GM21526 (cell line): ENCODE measurements at regions not wholly inside any gene's neighbourhood (a gene's known extent, or its start where the extent isn't known, plus 50 kb on each side); places are given as distances from the start of the nearest gene placed in this dataset.

ENCODE experiments used
- ATAC-seq: cut with Tn5 transposase; IDR thresholded peaks from one replicate; pipeline ENCODE4 v1.9.1; 2021; ENCODE audit warnings: moderate library complexity; ENCODE audit not compliant: unreplicated experiment, low FRiP score

DNA sequence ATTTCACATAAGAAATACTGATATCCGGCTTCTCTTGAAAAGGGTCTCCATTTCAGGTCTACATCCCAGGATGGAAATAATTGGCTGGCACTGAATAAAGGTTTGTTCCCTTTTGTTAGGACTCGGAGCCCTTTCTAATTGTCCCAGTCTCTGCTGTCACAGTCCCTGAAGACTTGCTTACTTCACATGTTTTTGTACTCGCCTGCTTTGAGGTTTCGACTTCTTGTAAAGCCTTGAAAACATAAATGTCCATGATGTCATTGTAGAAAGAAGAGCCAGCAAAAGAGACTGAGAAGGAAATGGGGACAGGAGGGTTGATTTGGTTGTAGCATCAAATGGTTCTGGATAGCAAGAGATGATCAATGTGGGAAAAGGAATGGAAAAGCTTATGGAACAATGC is 963.4 kb upstream of the SEMA6D start:
- ATAC-seq, result no peak

- ATAC-seq, result no peak
Observed at GRCh38 chr15:46763091-46763490, 954.2 kb upstream of the SEMA6D start.

DNA sequence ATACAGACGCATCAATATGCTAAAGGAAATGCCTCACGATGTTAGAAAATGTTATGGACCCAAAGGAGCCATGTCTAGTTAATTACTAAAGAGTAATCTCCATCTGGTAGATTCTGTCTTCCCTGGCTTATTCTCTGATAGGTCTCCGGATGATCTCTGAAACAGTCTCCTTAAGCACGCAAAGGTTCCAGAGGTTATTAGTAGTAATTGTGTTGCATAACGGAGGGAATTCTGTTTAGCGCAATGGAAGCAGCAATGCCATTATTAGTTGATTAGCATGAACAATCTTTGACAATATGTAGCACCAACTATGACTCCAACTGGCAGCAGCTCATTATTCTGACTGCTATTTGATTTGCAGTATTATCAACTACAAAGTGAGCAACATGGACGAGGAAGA is 952.5 kb upstream of the SEMA6D start:
- no peak for ATAC-seq

GRCh38 chr15:46766021-46766420 is 951.3 kb upstream of the SEMA6D start:
- no peak for ATAC-seq

- no peak for ATAC-seq
Observed at GRCh38 chr15:46768287-46768686, 949.0 kb upstream of the SEMA6D start.

DNA sequence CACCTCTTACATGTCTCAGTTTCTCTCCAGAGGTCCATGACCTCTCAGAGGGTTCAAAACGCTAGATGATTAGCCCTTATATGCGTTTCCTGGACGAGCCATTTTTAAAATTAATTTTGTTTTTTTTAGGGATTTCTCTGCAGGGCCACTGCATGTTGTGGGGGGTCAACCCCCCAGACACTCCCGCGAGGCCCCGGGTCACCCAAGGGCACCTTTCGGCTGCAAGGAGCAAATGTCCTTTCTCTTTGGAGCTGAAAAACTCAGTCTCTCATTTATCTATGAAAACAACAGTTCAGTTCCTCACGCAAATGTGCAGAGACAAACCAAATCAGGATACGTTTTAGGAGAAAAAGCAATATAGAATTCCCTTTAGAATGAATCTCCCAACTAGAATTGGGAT is 944.3 kb upstream of the SEMA6D start:
- no peak for ATAC-seq

DNA sequence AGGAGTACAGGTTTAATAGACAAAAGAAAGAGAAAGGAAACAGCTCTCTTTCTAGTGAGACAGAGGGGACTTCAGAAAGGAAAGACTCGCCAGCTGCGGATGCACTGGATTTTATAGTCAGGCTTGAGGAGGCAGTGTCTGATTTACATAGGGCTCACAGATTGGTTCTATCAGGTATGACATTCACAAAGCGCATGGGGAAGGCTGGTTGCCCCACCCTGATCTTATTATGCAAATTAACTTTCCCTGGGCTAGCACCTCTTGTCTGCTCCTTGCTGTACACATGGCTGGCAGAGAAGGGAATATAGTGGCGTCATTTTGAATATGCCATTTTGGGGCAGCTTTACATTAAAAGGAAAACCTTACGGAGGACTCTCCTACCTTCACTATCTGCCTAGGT is 938.4 kb upstream of the SEMA6D start:
- no peak for ATAC-seq

- ATAC-seq, result no peak
Observed at GRCh38 chr15:46786590-46787285, 930.6 kb upstream of the SEMA6D start.

- ATAC-seq, result no peak
Observed at GRCh38 chr15:46795685-46796084, 921.6 kb upstream of the SEMA6D start.

DNA sequence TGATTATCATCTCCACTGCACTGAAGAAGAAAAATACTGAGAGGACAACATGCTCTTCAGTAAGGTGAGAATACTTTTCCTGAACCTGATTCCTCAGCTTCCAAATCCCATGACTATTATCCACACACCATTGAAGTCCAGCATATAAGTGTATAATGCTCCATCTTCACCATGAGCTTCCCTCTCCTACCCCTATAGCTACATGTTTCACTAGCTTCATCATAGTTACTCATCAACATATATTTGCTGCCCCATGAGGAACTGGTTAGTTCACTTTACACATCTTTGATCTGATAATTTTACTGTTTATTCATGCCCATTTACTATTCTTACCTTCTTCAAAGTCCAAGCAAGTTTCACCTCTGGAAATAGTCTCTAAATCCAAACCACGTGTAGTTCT is 908.5 kb upstream of the SEMA6D start:
- no peak for ATAC-seq

DNA sequence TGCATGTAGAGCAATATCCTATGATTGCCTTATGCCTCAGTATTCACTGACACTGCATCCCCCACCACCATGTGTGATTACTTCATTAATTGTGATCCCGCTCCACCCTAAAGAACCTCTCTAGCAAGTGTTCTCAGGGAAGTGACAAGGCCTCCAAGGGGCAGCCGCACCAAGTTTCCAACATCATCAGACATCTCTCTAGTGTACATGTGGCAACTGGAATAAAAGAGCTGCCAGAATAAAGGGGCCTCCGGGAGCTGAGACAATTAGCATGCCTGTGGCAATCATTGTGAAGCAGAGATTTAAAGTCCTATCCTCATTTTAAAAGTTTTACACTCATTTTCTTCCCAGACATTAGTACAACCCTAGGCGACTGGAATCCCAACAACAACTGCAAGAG is 902.1 kb upstream of the SEMA6D start:
- no peak for ATAC-seq

DNA sequence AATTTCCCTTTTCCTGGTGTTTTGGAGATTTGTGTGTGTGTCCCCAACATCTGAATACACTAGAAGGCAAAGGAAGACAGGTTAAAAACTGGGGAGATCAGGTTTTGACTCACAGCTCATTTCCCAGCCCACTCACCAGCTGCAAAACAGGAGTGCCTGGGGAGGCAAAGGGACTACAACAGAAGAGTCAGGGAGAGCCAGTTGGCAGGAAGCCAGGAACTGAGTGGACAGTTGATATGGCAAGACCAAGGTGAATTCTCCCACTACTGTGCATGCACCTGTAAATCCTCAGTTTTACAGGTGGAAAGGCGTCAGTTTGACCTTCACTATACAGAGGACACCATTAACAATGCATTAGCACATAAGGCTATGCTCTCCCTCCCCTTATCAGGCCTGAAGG is 901.5 kb upstream of the SEMA6D start:
- ATAC-seq, result no peak

GRCh38 chr15:46848704-46849103 is 868.6 kb upstream of the SEMA6D start:
- no peak for ATAC-seq

- ATAC-seq, result no peak
Observed at GRCh38 chr15:46853600-46853999, 863.7 kb upstream of the SEMA6D start.

- ATAC-seq, result no peak
Observed at GRCh38 chr15:46854564-46854963, 862.7 kb upstream of the SEMA6D start.

- no peak for ATAC-seq
Observed at GRCh38 chr15:46855388-46855787, 861.9 kb upstream of the SEMA6D start.

GRCh38 chr15:46856839-46857502 is 860.3 kb upstream of the SEMA6D start:
- ATAC-seq, result no peak

GRCh38 chr15:46858150-46858549 is 859.2 kb upstream of the SEMA6D start:
- ATAC-seq, result no peak

GRCh38 chr15:46861796-46862195 is 855.5 kb upstream of the SEMA6D start:
- ATAC-seq, result no peak

- ATAC-seq, result no peak
Observed at GRCh38 chr15:46865155-46865554, 852.1 kb upstream of the SEMA6D start.

DNA sequence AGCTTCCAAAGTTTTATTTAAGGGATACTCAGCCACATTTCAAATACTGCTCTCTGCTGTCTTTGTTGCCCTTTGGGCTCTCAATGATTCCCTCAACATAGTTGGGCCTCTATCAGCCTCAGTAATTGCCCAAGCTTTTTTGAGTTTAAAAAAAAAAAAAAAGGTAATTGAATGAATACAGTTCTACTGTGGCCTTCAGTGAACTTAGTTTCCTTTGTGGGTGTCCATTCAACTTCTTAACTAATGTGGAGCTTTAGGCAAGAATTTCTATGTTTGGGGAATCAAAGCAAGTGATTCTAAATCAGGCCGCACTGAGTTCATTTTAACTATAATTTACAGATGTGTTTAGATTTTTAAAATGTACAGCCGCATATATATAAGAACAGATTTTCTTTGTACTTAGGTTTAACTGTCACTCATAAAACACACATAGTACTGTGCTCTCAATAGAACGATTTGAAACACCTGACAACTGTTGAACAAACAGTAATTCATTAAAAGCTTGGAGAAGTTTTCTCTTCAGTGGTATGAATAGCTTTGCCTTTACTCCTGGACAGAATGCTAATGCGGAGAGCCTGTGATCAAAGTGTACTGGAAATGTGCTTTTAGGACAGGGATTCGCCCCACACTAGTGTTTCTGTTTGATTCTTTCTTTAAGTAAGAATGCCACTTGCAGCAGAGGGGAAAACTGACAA is 844.9 kb upstream of the SEMA6D start:
- no peak for ATAC-seq

DNA sequence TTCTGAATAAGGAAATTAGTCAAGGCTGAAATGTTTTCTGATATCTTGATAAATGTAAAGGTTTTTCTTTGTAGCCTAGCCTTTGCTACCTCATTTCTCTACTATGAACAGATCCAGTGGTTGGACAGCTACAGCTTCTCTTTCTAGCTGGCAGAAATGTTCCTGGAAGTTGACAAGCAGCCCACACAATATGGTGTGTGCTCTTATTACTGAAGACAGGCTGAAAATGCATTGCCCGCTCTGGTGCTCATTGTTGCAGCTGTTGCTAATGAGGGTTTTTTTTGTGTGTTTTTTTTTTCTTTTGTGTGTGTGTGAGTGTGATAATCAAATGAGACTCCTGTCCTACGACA is 844.3 kb upstream of the SEMA6D start:
- ATAC-seq, result no peak
